Spleen (tissue), 11 donors: ENCODE measurements at regions not wholly inside any gene's neighbourhood (a gene's known extent, or its start where the extent isn't known, plus 50 kb on each side); places are given as distances from the start of the nearest gene placed in this dataset.

Experiments used
- DNase-seq: peaks from one replicate; pipeline ENCODE4 v3.0.0-alpha.2; 2020
- H3K27ac ChIP-seq, 8 donors: fragments of 200-600 bp; sonication (generic) in 7 of 8; 1 replicate in 4 of 8; 2 replicates in 4 of 8; pipeline versions ENCODE4 v1.5.0 to v1.8.0; 2016 to 2021; ENCODE audit warnings: inconsistent platforms in 4 of 8, mild to moderate bottlenecking in 4 of 8, moderate library complexity in 1 of 8
- H3K27me3 ChIP-seq, 7 donors: fragments of 200-600 bp; sonication (generic) in 6 of 7; replicated peaks in 1 of 7; 1 replicate in 4 of 7; 2 replicates in 3 of 7; pipeline versions ENCODE4 v1.5.0 to v1.8.0; 2016 to 2021; ENCODE audit warnings: inconsistent platforms in 3 of 7, mild to moderate bottlenecking in 1 of 7
- H3K36me3 ChIP-seq, 6 donors: fragments of 200-600 bp; sonication (generic) in 5 of 6; 1 replicate in 4 of 6; 2 replicates in 2 of 6; pipeline versions ENCODE4 v1.5.0 to v1.8.0; 2016 to 2021; ENCODE audit warnings: inconsistent platforms in 2 of 6
- H3K4me1 ChIP-seq, 6 donors: fragments of 200-600 bp; sonication (generic) in 5 of 6; 1 replicate in 3 of 6; 2 replicates in 3 of 6; pipeline versions ENCODE4 v1.5.0 to v1.8.0; 2016 to 2021; ENCODE audit warnings: inconsistent platforms in 3 of 6
- H3K4me3 ChIP-seq, 8 donors: fragments of 200-600 bp; sonication (generic) in 7 of 8; 1 replicate in 4 of 8; 2 replicates in 4 of 8; pipeline versions ENCODE4 v1.5.0 to v1.8.0; 2016 to 2021; ENCODE audit warnings: inconsistent platforms in 4 of 8, mild to moderate bottlenecking in 4 of 8, moderate library complexity in 2 of 8
- H3K9me3 ChIP-seq, 8 donors: fragments of 200-600 bp; sonication (generic) in 7 of 8; 1 replicate in 4 of 8; 2 replicates in 4 of 8; pipeline versions ENCODE4 v1.5.0 to v1.8.0; 2016 to 2021; ENCODE audit warnings: inconsistent platforms in 4 of 8
- CTCF ChIP-seq, 11 experiments: fragments of 200-600 bp in 7 of 11; fragments of 450-650 bp in 4 of 11; sonication (generic) in 4 of 11; IDR thresholded peaks in 8 of 11; conservative IDR thresholded peaks in 3 of 11; 1 replicate in 7 of 11; 2 replicates in 4 of 11; pipeline versions ENCODE4 v1.4.0 to v1.8.0; 2016 to 2021; ENCODE audit warnings: antibody characterized with exemption in 11 of 11, inconsistent platforms in 4 of 11, mild to moderate bottlenecking in 1 of 11
- POLR2A ChIP-seq, 3 donors: fragments of 450-650 bp; IDR thresholded peaks; one replicate each; pipeline ENCODE4 v1.5.1; 2017; ENCODE audit warnings: antibody characterized with exemption in 3 of 3, mild to moderate bottlenecking in 1 of 3
- POLR2AphosphoS5 ChIP-seq, 3 donors: sonication (generic); formaldehyde crosslinking; IDR thresholded peaks; one replicate each; pipeline ENCODE4 v1.5.1; 2017; ENCODE audit warnings: antibody characterized with exemption in 3 of 3
- WGBS, 5 donors: extraction: QIAGEN DNeasy Blood & Tissue Kit in 3 of 5; methylation state at CpG; one replicate each; pipeline versions ENCODE4 v1.1.5 to v1.1.7; 2013 to 2018; 5-methylcytosine and 5-hydroxymethylcytosine counted together
- intact Hi-C: fragments of 100-400 bp; cut with DNase I; formaldehyde crosslinking; loops from one replicate; pipeline ENCODE4 v1.15.0; 2023; ENCODE audit warnings: low total_unique reads
- donor health status: healthy with polysubstance abuse.
- donor health status: DM: no; HTN: no; CAD: no; lungs with moderate emphysema.
- donor health status: DM: no; HTN: no; CAD: no.
- donor health status: Bipolar disorder and iron deficiency.
- donor health status: healthy.
- donor health status: DM: no; HTN: no; CAD: no.
- donor health status: DM: yes; HTN: yes; CAD: no.

- Histone ChIP-seq H3K4me1 (no peaks in the 10 kb centered on the region), H3K27ac (no peak overlapping the region), H3K4me3 (no peak overlapping the region), H3K36me3 (no peaks in the 10 kb centered on the region), H3K27me3 (peaks cover 0 to 32% (median 0%) of the 10 kb centered on the region in 7 donors), H3K9me3 (peaks cover 0 to 20% (median 12%) of the 10 kb centered on the region in 8 donors)
- DNase-seq = no peak
- 91 to 99% (median 94%) methylated on average over 2 of the region's 2 CpGs for WGBS, 5 donors
- TF ChIP-seq CTCF (IDR thresholded peaks at IDR 0.05 in 8 of 11, conservative IDR thresholded peaks at IDR 0.05 in 3 of 11) (no peak), POLR2AphosphoS5 (IDR thresholded peaks at IDR 0.05) (no peak), POLR2A (IDR thresholded peaks at IDR 0.05) (no peak)
- intact Hi-C loops = no loop called here
These were observed 126.0 kb upstream of the KCNG1 start for GRCh38 chr20:51148941-51149340.

GRCh38 chr20:51144476-51144875 lies 121.6 kb upstream of the KCNG1 start:
- 49 to 54% (median 50%) methylated on average over 5 of the region's 5 CpGs for WGBS, 5 donors
- no peak for DNase-seq
- no peak overlapping the region for H3K27ac ChIP-seq
- no peak overlapping the region for H3K4me3 ChIP-seq
- H3K4me1 ChIP-seq = no peaks in the 10 kb centered on the region
- H3K36me3 ChIP-seq = no peaks in the 10 kb centered on the region
- intact Hi-C loops = no loop called here
- H3K27me3 ChIP-seq = peaks cover 0 to 26% (median 0%) of the 10 kb centered on the region in 7 donors
- TF ChIP-seq POLR2AphosphoS5 (IDR thresholded peaks at IDR 0.05) (no peak), POLR2A (IDR thresholded peaks at IDR 0.05) (no peak), CTCF (IDR thresholded peaks at IDR 0.05 in 8 of 11, conservative IDR thresholded peaks at IDR 0.05 in 3 of 11) (no peak)
- H3K9me3 ChIP-seq = peaks cover 0 to 20% (median 12%) of the 10 kb centered on the region in 8 donors

GRCh38 chr20:51143652-51144051 lies 120.7 kb upstream of the KCNG1 start:
- intact Hi-C loops = no loop called here
- Histone ChIP-seq H3K4me1 (no peaks in the 10 kb centered on the region), H3K27me3 (peaks cover 0 to 26% (median 1%) of the 10 kb centered on the region in 7 donors), H3K27ac (no peak overlapping the region), H3K4me3 (no peak overlapping the region), H3K36me3 (no peaks in the 10 kb centered on the region), H3K9me3 (peaks cover 0 to 20% (median 12%) of the 10 kb centered on the region in 8 donors)
- 82 to 93% (median 87%) methylated on average over 2 of the region's 2 CpGs for WGBS, 5 donors
- TF ChIP-seq POLR2A (IDR thresholded peaks at IDR 0.05) (no peak), POLR2AphosphoS5 (IDR thresholded peaks at IDR 0.05) (no peak), CTCF (IDR thresholded peaks at IDR 0.05 in 8 of 11, conservative IDR thresholded peaks at IDR 0.05 in 3 of 11) (no peak)
- DNase-seq = no peak

GRCh38 chr20:51142448-51142847 lies 119.5 kb upstream of the KCNG1 start:
- H3K27me3 ChIP-seq = peaks cover 0 to 26% (median 2%) of the 10 kb centered on the region in 7 donors
- H3K4me1 ChIP-seq = no peaks in the 10 kb centered on the region
- intact Hi-C loops = no loop called here
- H3K36me3 ChIP-seq = no peaks in the 10 kb centered on the region
- H3K4me3 ChIP-seq = no peak overlapping the region
- TF ChIP-seq CTCF (IDR thresholded peaks at IDR 0.05 in 8 of 11, conservative IDR thresholded peaks at IDR 0.05 in 3 of 11) (no peak), POLR2A (IDR thresholded peaks at IDR 0.05) (no peak), POLR2AphosphoS5 (IDR thresholded peaks at IDR 0.05) (no peak)
- DNase-seq = no peak
- peaks cover 0 to 20% (median 12%) of the 10 kb centered on the region in 8 donors for H3K9me3 ChIP-seq
- no peak overlapping the region for H3K27ac ChIP-seq
- WGBS, 5 donors = 65 to 72% (median 65%) methylated on average over 7 of the region's 7 CpGs
